GM19043 (cell line): ENCODE measurements at regions not wholly inside any gene's neighbourhood (a gene's known extent, or its start where the extent isn't known, plus 50 kb on each side); places are given as distances from the start of the nearest gene placed in this dataset.

Experiments used
- ATAC-seq: cut with Tn5 transposase; IDR thresholded peaks from one replicate; pipeline ENCODE4 v1.9.1; 2021; ENCODE audit warnings: low read depth; ENCODE audit not compliant: unreplicated experiment

DNA sequence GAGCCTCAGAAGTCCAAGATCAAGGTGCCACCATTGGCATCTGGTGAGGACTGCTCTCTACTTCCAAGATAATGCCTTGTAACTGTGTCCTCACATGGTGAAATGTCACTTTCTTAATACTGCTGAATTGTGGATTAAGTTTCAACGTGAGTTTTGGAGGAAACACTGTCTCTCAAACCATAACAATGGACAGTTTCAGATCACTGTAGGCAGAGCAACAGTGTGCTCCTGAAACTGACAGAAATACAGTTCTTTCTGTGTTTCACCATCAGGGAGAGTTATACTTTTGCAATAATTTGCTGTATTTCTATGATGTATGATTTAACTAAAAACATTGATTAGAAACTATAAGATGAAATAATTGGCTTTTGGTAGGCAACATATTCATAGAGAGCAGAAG is 1780.5 kb upstream of the CDH6 start:
- ATAC-seq: no peak

GRCh38 chr5:29402270-29402669 is 1791.2 kb upstream of the CDH6 start:
- no peak for ATAC-seq

DNA sequence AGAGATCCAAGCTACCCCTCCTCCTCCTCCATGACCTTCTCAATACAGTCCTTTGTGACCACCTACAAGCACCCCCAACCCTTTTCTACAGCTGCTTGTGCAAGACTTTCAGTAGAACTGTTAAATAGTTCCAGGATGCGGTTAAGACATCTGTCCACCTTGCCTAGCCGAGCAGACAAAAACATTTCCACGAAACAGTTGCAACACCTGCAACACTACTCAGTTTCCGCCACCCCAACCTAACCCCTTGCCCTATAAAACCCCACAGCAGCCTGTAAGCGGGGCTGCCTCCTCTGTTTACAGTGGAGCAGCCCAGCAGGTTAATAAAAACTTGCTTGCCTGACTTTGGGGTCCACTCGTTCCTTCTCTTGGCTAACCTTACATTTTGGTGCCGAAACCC is 1803.5 kb upstream of the CDH6 start:
- no peak for ATAC-seq

DNA sequence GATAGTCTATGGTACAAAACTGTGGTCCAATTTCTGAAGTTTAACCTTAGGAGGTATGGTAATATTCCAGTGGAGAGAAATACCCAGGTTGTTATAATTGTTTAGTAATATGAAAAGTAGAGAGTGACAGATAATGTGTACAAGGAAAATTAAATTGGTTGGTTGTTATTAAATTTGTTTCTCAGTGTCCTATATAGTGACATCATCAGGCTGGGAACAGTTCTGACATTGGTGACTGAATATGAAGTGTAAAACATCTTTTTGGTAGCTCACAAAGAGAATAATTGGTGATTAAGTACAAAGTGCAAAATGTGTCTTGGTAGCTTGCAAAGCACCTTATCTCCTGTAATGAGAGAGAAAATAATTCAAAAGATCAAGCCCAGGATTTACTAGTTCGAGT is 1806.1 kb upstream of the CDH6 start:
- no peak for ATAC-seq

DNA sequence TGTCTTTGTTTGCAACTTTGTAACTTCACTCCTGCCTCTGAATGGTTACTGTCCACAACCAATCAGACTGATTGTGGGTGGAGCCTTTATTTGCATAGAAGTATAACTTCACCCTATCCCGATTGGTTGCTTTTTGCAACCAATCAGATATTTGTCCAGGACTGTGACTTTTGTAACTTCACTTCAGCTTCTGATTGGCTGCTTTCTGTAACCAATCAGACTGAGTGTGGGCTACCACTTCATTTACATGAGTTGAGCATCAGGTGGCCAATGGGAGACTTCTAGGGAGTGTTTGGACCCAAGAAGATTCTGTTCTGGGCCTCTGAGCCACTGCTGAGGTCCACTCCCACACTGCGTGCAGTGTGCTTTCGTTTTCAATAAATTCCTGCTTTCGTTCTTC is 1810.7 kb upstream of the CDH6 start:
- ATAC-seq: no peak

DNA sequence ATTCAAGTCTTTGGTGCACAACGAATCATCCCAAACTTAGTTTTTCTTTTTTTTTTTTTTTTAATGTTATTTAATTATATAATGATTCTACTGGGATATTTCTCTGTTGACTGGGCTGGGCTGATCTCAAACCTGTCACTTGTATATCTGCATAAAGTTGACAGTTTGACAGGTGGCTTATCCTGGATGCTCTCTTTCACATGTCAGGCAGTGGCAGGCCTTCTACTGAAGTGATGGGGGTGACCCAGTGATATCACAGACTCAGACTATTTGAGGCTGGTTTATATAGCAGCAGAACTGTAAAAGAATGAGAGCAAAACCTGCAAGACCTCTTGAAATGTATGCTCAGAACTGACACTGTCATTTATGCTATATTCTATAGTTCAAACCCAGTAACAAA is 1813.5 kb upstream of the CDH6 start:
- ATAC-seq: no peak

DNA sequence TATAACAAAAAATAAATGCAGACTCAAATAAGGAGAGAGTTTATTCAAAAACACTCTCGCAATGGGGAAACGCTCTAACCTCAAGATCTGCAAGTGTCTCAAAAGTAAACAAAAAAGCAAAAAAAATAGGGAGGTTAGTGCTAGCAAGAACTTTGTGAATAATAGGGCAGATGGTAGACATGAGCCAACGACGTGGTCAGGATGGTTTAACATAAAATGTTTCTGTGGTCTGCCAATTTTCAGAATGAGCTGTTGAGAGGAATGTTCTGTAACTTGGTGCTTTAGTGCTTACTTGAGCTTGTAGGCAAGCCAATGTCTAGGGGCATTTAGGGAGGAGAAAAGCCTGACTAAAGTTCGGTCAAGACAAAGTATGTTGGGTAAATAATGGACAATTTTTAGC is 1813.9 kb upstream of the CDH6 start:
- no peak for ATAC-seq

- ATAC-seq: no peak
Measured at GRCh38 chr5:29378104-29378503, 1815.4 kb upstream of the CDH6 start.

GRCh38 chr5:29370248-29370647 is 1823.2 kb upstream of the CDH6 start:
- ATAC-seq: no peak

DNA sequence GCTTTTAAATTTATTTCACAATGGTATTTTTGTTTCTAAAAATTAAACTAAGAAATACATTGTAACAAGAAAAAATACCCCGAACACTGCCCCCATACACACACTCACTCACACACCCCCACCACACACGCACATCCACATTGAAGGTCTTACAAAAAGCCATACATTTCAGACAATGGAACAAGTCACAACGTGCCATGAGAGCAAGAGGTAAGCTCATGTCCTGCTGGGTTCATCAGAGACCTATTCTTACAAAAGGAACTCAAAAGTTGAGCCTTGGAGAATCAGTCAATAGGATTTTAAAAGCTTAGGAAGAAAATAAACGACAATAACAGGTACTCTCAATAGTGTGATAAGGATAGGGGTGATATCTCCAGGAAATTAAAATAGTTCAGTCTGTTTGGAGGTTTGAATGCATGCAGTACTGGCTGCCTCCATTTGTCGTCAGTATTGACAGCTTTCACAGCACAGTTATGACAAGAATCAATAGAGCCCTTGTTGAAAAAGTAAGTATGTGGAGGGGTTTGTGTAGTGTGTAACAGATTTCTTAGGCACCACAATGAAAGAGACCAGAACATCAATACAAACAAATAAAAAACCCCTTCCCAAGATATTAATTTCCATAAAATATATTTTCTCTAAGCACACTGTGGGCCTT is 1826.2 kb upstream of the CDH6 start:
- no peak for ATAC-seq

GRCh38 chr5:29351170-29351569 is 1842.3 kb upstream of the CDH6 start:
- ATAC-seq: no peak

DNA sequence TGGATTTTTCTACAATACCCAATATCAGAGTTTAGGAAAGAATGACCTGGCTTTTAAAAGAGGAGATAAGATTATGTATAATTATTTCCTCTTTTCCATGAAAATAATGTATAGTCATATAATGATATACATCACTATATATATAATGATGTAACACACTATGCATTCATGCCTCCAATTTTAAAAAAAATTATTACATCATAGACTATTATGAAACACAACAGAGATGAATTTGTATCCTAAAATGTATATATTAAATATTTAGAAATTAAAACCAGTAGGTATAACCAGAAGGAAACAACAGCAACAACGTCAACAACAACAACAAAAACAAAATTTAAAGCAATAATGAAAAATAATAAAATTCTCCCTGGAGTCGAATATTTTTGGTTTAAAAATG is 1856.5 kb upstream of the CDH6 start:
- ATAC-seq: no peak

GRCh38 chr5:29321591-29321990 is 1871.9 kb upstream of the CDH6 start:
- no peak for ATAC-seq

DNA sequence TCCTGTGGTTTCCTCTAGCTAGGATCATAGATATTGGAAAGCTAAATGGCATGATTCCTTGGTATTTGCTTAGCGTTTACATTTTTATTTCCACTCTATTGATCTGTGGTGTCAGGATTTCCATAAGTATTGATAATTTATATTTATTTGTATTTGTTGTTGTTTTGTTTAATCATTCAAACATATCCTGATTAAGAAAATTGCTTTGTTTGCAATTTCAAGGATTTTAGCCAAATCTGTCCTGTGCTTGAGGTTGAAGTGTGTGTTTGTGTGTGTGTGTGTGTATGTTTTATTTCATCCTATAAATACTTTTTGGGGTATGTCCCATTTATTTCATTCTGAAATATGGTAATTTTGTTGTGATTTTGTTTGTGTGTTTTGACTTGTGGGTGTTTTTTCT is 1884.1 kb upstream of the CDH6 start:
- no peak for ATAC-seq

DNA sequence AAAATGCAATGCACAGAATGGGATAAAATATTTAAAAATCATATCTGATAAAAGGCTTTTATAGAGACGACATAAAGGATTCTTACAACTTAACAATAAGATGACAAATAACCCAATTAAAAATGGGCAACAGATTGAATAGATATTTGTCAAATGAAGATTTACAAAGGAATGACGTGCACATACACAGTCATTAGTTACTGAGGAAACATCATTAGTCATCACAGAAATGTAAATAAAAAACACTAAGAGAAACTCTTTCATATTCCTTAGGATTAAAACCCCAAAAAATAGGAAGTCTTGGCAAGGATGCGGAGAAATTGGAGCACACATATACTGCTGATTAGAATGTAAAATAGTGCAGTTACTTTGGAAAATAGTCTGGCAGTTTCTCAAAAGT is 1886.0 kb upstream of the CDH6 start:
- no peak for ATAC-seq

- no peak for ATAC-seq
Measured at GRCh38 chr5:29304545-29304944, 1888.9 kb upstream of the CDH6 start.

- no peak for ATAC-seq
Measured at GRCh38 chr5:29296548-29296947, 1896.9 kb upstream of the CDH6 start.

- ATAC-seq: no peak
Measured at GRCh38 chr5:29277642-29278041, 1915.8 kb upstream of the CDH6 start.

DNA sequence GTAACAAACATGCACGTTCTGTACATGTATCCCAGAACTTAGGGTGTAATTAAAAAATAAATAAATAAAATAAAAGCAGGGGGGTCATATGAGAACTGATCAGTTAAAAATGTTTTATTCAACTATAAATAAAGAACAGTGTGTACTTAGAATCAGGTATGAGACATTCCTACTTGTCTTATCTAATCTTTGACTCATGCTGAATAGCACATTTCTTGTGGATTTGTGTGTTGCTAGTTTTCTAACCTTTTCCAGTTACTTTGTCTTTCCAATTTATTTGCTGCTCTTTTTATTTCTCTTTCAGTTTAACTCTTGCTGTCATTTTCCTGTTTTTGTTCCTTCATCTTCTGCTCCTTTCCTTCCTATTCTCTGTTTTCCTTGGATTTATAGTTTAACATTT is 1917.1 kb upstream of the CDH6 start:
- no peak for ATAC-seq

GRCh38 chr5:29263915-29264351 is 1929.6 kb upstream of the CDH6 start:
- ATAC-seq: no peak

DNA sequence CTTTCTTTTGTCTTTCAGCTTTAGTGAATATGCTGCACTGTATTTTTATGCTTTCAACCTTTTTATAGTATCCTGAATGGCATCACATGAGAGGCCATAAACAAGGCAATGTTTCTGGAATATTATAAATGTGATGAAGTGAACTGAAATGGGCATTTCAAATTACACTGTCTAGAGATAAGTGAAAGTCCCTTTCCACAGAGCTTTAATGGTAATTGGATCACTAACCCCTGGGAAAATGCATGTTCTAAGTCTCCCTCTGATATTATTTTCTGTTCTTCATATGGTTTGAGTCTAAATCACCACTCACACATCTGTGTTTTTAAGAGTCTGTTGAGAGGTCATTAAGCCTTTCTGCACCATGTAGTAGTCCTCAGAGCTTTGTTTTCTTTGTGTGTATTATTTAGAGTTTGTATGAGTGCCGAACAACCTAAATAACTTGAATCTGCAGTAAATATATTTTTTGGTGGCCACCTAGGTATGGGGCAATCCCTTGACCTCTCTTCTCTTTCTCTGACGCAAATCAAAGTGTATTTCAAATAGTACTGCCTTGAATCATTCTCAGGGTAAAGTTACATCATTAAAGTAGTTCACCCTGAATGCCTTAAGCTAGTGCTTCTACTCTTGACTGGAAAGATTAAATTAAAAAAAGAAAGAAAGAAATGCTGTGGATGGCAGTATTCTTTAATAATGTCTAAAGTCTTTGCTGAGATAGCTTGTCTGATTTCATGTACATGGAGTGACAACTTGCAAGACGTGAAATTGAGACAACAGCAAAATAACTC is 1931.0 kb upstream of the CDH6 start:
- no peak for ATAC-seq

- no peak for ATAC-seq
Measured at GRCh38 chr5:29261213-29261612, 1932.3 kb upstream of the CDH6 start.
